Forelimb muscle (tissue), 1 donor: ENCODE measurements at regions not wholly inside any gene's neighbourhood (a gene's known extent, or its start where the extent isn't known, plus 50 kb on each side); places are given as distances from the start of the nearest gene placed in this dataset.
"Not testable (repeated sequence)": the region's sequence is repeated elsewhere in the genome, so short reads cannot be mapped to it uniquely, and the experiment has no call there.

Experiments used
- DNase-seq: peaks from one replicate; pipeline ENCODE4 v3.0.0-alpha.2; 2013; ENCODE audit warnings: low read depth

DNA sequence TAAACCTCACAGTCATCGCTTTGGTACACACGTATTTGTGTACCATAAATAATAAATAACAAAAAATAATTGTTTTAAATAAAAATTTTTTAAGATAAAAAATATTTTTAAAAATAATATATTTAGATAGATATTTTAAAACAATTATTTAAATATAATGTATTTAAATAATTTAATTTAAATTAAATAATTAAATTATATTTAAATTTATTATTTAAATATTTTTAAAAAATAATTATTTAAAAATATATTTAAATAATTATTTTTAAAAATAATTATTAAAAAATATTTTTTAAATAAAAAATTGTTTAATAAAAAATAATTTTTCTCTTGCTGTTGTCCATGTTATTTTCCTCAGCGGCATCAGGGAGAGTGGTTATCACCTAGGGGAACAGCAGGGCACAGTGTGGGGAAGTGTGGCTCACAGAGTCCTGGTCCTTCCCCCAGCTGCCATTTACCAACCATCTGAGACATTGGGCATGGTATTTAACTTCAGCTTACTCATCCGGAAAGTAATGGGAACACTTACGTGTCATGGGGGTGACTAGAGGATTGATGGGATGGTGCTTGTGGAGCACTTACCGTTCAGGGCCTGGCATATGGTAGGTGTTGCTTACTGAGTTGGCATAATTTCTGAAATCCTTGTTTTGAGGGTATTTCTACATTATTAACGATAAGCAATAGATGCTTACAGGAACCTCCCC, 92.9 kb upstream of the TSPAN2 start:
- no peak for DNase-seq

GRCh38 chr1:115181231-115181630, 91.9 kb upstream of the TSPAN2 start:
- peak; percentile 55 for DNase-seq

GRCh38 chr1:115179397-115180079, 90.2 kb upstream of the TSPAN2 start:
- DNase-seq: no peak

DNA sequence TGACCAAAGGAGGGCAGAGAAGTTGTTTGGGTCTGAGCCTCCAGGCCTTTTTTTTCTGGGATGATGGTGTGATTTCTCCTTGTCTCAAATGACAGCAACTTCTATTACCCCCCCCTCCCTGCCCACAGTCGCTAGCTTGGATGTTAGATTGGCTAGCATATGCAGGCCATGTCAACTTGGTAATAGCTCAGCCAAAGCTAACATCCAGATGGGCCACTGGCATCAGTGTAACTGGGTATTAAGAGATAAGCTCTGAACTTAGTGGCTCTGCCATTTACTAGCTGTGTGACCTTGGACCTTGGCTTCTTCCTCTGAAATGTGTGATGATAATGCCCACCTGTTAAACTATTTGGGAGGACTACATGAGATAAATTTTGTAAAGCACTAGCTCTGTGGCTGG, 86.9 kb upstream of the TSPAN2 start:
- no peak for DNase-seq

DNA sequence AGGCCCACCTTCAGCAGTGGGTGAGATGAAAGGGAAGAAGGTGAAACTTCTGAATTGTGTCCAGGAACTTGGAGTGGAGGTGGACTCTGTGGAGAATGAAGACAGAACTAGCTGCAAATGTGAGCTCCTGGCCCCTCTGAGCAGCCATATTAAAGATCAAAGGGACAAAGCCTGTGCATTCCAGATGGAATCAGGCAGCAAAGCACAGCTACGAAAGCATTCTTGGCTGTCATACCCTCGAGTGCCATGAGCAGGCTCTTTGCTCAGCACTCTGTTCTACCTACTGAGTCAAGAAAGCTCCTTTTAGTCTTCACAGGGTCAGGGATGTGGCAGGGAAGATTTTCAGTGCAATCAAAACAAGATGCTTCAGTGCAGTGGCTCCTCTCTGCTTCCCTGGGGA, 86.3 kb upstream of the TSPAN2 start:
- no peak for DNase-seq

GRCh38 chr1:115173151-115173550, 83.8 kb upstream of the TSPAN2 start:
- DNase-seq: no peak

GRCh38 chr1:115172270-115172669, 83.0 kb upstream of the TSPAN2 start:
- no peak for DNase-seq

GRCh38 chr1:115170961-115171392, 81.7 kb upstream of the TSPAN2 start:
- DNase-seq: no peak

- no peak for DNase-seq
These were observed 81.1 kb upstream of the TSPAN2 start for GRCh38 chr1:115170377-115170776.

GRCh38 chr1:115168026-115168425, 78.7 kb upstream of the TSPAN2 start:
- DNase-seq: no peak

DNA sequence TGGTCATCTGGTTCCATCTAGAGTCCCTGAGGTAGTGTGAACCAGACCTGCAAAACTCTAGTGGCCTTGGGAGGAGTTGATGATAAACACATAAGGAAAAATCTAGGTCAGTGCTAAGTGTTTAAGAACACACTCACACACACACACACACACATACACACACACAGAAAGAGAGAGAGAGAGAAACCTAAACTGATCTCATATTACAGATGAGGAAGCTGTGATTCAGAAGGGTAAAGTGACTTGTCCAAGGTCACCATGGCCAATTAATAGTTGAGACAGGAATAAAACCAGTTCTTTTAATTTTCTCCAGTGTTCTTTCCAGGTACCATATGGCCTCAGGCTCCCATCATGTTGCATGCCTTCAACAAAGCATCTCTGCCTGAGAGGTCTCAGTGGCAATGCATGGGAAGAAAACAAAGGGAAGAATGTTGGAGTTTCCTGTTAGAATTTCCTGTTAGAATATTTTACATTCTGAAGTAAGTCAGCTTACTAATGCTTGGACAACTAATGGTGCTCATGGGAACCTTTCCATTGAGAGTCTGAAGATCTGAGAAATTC, 77.3 kb upstream of the TSPAN2 start:
- no peak for DNase-seq

GRCh38 chr1:115165776-115166175, 76.5 kb upstream of the TSPAN2 start:
- DNase-seq: no peak

- DNase-seq: no peak
These were observed 75.8 kb upstream of the TSPAN2 start for GRCh38 chr1:115164940-115165705.

- no peak for DNase-seq
These were observed 75.2 kb upstream of the TSPAN2 start for GRCh38 chr1:115164484-115164883.

- DNase-seq: no peak
These were observed 71.4 kb upstream of the TSPAN2 start for GRCh38 chr1:115160728-115161127.

GRCh38 chr1:115159958-115160357, 70.7 kb upstream of the TSPAN2 start:
- no peak for DNase-seq

- DNase-seq: no peak
These were observed 68.9 kb upstream of the TSPAN2 start for GRCh38 chr1:115158181-115158580.

DNA sequence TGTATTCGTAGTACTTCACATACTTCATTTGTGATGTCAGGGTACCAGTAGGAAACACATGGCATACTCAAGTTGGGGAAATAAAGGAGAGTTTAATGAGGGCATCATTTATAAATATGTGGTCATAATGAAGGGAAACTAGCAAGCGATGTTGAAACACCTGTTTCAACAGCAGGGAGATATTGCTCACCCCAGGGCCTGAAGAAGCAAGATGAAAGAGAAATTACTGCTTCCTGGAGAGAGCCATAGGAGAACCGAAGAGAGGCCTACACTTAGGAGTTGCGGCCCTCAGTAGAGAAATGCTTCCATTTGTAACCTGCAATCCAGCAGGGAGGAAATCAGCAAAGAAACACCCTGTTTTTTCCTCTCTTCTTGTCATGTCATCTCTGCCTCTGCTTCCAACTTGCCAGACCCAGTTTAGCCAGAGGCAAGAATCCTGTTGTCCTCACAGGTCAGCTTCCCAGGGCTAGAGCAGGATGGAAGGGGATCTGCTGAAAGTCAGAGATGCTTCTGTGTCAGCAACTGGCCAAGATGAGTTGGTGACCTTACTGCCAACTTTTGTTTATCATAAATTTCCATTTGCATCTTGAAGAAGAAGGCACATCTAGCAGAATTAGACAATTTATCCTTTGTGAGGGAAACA, 67.6 kb upstream of the TSPAN2 start:
- DNase-seq: no peak

DNA sequence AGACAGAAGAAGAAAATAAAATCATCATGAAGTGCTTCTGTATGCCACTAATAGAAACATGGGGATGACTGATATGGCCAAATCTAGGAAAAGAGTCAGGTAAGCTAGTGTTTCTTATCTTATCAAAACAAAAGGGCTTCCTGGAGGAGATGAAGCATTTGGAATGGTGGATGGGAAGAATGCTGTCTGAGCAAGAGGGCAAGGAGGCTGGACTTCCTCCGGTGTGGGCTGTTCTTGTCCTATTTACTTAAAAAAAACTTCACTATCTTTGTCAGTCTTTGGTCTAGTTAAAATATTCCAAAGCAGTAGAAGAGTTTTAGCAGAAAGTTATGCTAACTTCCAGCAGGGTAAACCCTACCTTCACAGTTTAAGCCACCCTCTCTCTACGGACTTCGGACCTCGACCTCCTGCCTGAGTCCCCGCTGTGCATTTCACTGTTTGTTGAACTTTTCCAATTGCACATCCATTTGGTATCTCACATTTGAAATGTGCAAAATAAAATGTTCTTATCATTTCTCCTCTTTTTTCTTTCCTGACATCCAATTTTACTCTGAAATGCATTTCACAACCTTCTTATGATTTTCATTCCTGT, 64.8 kb upstream of the TSPAN2 start:
- DNase-seq: no peak

DNA sequence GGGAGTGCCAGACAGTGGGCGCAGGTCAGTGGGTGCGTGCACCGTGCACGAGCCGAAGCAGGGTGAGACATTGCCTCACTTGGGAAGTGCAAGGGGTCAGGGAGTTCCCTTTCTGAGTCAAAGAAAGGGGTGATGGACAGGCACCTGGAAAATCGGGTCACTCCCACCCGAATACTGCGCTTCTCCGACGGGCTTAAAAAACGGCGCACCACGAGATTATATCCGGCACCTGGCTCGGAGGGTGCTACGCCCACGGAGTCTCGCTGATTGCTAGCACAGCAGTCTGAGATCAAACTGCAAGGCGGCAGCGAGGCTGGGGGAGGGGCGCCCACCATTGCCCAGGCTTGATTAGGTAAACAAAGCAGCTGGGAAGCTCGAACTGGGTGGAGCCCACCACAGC, 58.6 kb upstream of the TSPAN2 start:
- not testable (repeated sequence) for DNase-seq

DNA sequence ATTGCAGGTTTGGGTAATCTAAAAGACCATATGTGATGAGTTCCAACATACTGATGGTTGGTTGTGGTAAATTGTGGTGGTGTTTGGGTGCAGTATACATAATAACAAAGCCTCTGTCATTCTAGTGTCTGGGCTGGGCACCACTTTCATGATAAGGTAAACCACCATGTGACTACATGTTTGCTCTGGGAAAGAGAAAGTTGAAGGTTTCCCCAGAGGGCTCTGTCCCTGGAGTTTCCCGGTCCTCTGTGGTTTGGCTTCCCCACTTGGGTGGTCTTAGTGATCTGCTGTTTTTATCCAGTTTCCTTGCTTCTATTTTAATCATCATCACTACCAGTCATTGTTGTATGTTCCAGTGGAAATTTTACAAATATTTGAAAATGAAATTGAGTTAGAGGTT, 55.9 kb upstream of the TSPAN2 start:
- DNase-seq: no peak

DNA sequence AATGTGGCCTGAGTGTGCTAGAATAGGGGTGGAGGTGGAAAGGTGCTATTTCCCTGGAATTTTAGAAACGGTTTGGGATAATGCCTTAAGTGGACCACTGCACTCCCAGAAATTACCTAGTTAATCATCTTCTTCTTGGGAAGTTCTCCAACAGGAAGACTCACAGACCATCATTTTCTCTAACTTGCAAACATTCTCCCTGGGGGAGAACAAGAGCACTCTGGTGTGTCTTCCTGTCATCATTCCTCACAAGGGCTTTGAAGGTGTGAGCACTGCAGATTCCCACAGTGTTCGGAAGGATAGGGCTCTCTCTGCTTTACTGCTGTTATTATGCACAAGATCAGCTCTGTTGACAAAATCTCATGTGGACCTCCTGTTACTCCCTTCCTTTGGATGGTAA, 54.9 kb upstream of the TSPAN2 start:
- DNase-seq: no peak
